Subcutaneous abdominal adipose tissue (tissue), 5 donors: ENCODE measurements at regions not wholly inside any gene's neighbourhood (a gene's known extent, or its start where the extent isn't known, plus 50 kb on each side); places are given as distances from the start of the nearest gene placed in this dataset.
A peak's percentile ranks its signal among the peaks of the same experiment; 100 is the strongest.

ENCODE experiments used
- H3K27ac ChIP-seq: one replicate; pipeline ENCODE4 v1.7.0; 2013; ENCODE audit warnings: low read depth, mild to moderate bottlenecking, inconsistent platforms, low read length, moderate library complexity
- H3K27me3 ChIP-seq, 5 donors: one replicate each; pipeline ENCODE4 v1.7.0; 2013; ENCODE audit warnings: low read length in 5 of 5, inconsistent platforms in 1 of 5; ENCODE audit not compliant: control insufficient read depth in 5 of 5, insufficient read depth in 4 of 5
- H3K36me3 ChIP-seq, 5 donors: one replicate each; pipeline ENCODE4 v1.7.0; 2013; ENCODE audit warnings: low read length in 5 of 5; ENCODE audit not compliant: control insufficient read depth in 5 of 5, insufficient read depth in 5 of 5
- H3K4me1 ChIP-seq, 5 donors: one replicate each; pipeline ENCODE4 v1.7.0; 2013; ENCODE audit warnings: low read length in 5 of 5, mild to moderate bottlenecking in 3 of 5, moderate library complexity in 1 of 5; ENCODE audit not compliant: control insufficient read depth in 5 of 5, insufficient read depth in 5 of 5
- H3K4me3 ChIP-seq, 5 donors: one replicate each; pipeline ENCODE4 v1.7.0; 2013; ENCODE audit warnings: low read length in 5 of 5, low read depth in 1 of 5
- H3K9ac ChIP-seq, 5 donors: one replicate each; pipeline ENCODE4 v1.7.0; 2013; ENCODE audit warnings: low read length in 5 of 5, mild to moderate bottlenecking in 4 of 5, moderate library complexity in 3 of 5
- H3K9me3 ChIP-seq, 5 donors: one replicate each; pipeline ENCODE4 v1.7.0; 2013; ENCODE audit warnings: low read length in 5 of 5; ENCODE audit not compliant: control insufficient read depth in 5 of 5
- donor health status: healthy.
- donor health status: healthy.
- donor health status: healthy.
- donor health status: healthy.
- donor health status: healthy.

GRCh38 chr4:57854748-57855147, 744.6 kb upstream of the IGFBP7 start:
- Histone ChIP-seq H3K27me3 (no peaks in the 10 kb centered on the region), H3K4me1 (peaks cover 0 to 7% (median 0%) of the 10 kb centered on the region in 5 donors), H3K9me3 (peaks cover 0 to 5% (median 0%) of the 10 kb centered on the region in 5 donors), H3K9ac (peak overlapping the region in 2 of 5 donors; percentile 7 to 35), H3K4me3 (peak overlapping the region in 3 of 5 donors; percentile 29 to 49 (median 29)), H3K27ac (no peak overlapping the region), H3K36me3 (no peaks in the 10 kb centered on the region)

GRCh38 chr4:57850141-57850540, 740.0 kb upstream of the IGFBP7 start:
- H3K27ac ChIP-seq = no peak overlapping the region
- H3K27me3 ChIP-seq = no peaks in the 10 kb centered on the region
- H3K4me3 ChIP-seq = no peak overlapping the region
- H3K9ac ChIP-seq = no peak overlapping the region
- H3K9me3 ChIP-seq = peaks cover 0 to 5% (median 0%) of the 10 kb centered on the region in 5 donors
- no peaks in the 10 kb centered on the region for H3K36me3 ChIP-seq
- peaks cover 0 to 7% (median 0%) of the 10 kb centered on the region in 5 donors for H3K4me1 ChIP-seq

- Histone ChIP-seq H3K4me1 (no peaks in the 10 kb centered on the region), H3K27ac (no peak overlapping the region), H3K27me3 (no peaks in the 10 kb centered on the region), H3K4me3 (no peak overlapping the region), H3K9ac (no peak overlapping the region), H3K9me3 (no peaks in the 10 kb centered on the region), H3K36me3 (no peaks in the 10 kb centered on the region)
These were observed 721.9 kb upstream of the IGFBP7 start for GRCh38 chr4:57832083-57832482.

GRCh38 chr4:57789666-57790065, 679.5 kb upstream of the IGFBP7 start:
- H3K27ac ChIP-seq = no peak overlapping the region
- H3K27me3 ChIP-seq = no peaks in the 10 kb centered on the region
- no peaks in the 10 kb centered on the region for H3K4me1 ChIP-seq
- no peaks in the 10 kb centered on the region for H3K9me3 ChIP-seq
- H3K9ac ChIP-seq = no peak overlapping the region
- H3K36me3 ChIP-seq = no peaks in the 10 kb centered on the region
- H3K4me3 ChIP-seq = no peak overlapping the region

GRCh38 chr4:57777876-57778275, 667.7 kb upstream of the IGFBP7 start:
- Histone ChIP-seq H3K4me1 (no peaks in the 10 kb centered on the region), H3K36me3 (no peaks in the 10 kb centered on the region), H3K27me3 (no peaks in the 10 kb centered on the region), H3K27ac (no peak overlapping the region), H3K9ac (no peak overlapping the region), H3K4me3 (no peak overlapping the region), H3K9me3 (no peaks in the 10 kb centered on the region)

GRCh38 chr4:57774681-57775080, 664.5 kb upstream of the IGFBP7 start:
- Histone ChIP-seq H3K27ac (no peak overlapping the region), H3K27me3 (no peaks in the 10 kb centered on the region), H3K9ac (no peak overlapping the region), H3K4me1 (no peaks in the 10 kb centered on the region), H3K36me3 (no peaks in the 10 kb centered on the region), H3K4me3 (no peak overlapping the region), H3K9me3 (no peaks in the 10 kb centered on the region)

GRCh38 chr4:57774171-57774570, 664.0 kb upstream of the IGFBP7 start:
- H3K9ac ChIP-seq = no peak overlapping the region
- H3K27me3 ChIP-seq = no peaks in the 10 kb centered on the region
- no peaks in the 10 kb centered on the region for H3K9me3 ChIP-seq
- no peaks in the 10 kb centered on the region for H3K36me3 ChIP-seq
- no peak overlapping the region for H3K4me3 ChIP-seq
- no peaks in the 10 kb centered on the region for H3K4me1 ChIP-seq
- H3K27ac ChIP-seq = no peak overlapping the region

- H3K27me3 ChIP-seq = no peaks in the 10 kb centered on the region
- H3K9ac ChIP-seq = no peak overlapping the region
- no peaks in the 10 kb centered on the region for H3K9me3 ChIP-seq
- no peaks in the 10 kb centered on the region for H3K4me1 ChIP-seq
- H3K27ac ChIP-seq = no peak overlapping the region
- no peak overlapping the region for H3K4me3 ChIP-seq
- H3K36me3 ChIP-seq = no peaks in the 10 kb centered on the region
These were observed 656.2 kb upstream of the IGFBP7 start for GRCh38 chr4:57766341-57766740.

GRCh38 chr4:57764856-57765255, 654.7 kb upstream of the IGFBP7 start:
- Histone ChIP-seq H3K9me3 (no peaks in the 10 kb centered on the region), H3K27ac (no peak overlapping the region), H3K4me3 (no peak overlapping the region), H3K4me1 (no peaks in the 10 kb centered on the region), H3K9ac (no peak overlapping the region), H3K27me3 (no peaks in the 10 kb centered on the region), H3K36me3 (no peaks in the 10 kb centered on the region)

GRCh38 chr4:57763070-57763469, 652.9 kb upstream of the IGFBP7 start:
- no peak overlapping the region for H3K27ac ChIP-seq
- no peaks in the 10 kb centered on the region for H3K27me3 ChIP-seq
- H3K36me3 ChIP-seq = no peaks in the 10 kb centered on the region
- no peak overlapping the region for H3K4me3 ChIP-seq
- H3K9me3 ChIP-seq = no peaks in the 10 kb centered on the region
- H3K4me1 ChIP-seq = no peaks in the 10 kb centered on the region
- H3K9ac ChIP-seq = no peak overlapping the region

GRCh38 chr4:57740625-57741190, 630.5 kb upstream of the IGFBP7 start:
- no peaks in the 10 kb centered on the region for H3K4me1 ChIP-seq
- no peaks in the 10 kb centered on the region for H3K36me3 ChIP-seq
- H3K4me3 ChIP-seq = no peak overlapping the region
- no peak overlapping the region for H3K9ac ChIP-seq
- peaks cover 0 to 7% (median 5%) of the 10 kb centered on the region in 5 donors for H3K9me3 ChIP-seq
- no peaks in the 10 kb centered on the region for H3K27me3 ChIP-seq
- no peak overlapping the region for H3K27ac ChIP-seq
